Ramos (cell line): ENCODE measurements at regions not wholly inside any gene's neighbourhood (a gene's known extent, or its start where the extent isn't known, plus 50 kb on each side); places are given as distances from the start of the nearest gene placed in this dataset.
"Not testable (repeated sequence)": the region's sequence is repeated elsewhere in the genome, so short reads cannot be mapped to it uniquely, and the experiment has no call there.

Experiments
- in situ Hi-C: fragments of 300-500 bp; cut with MboI; formaldehyde crosslinking; loops from one replicate; pipeline ENCODE4 v1.14.3; 2022; ENCODE audit warnings: low sequenced_read_pairs; ENCODE audit not compliant: unreplicated experiment

- in situ Hi-C loops, result no loop called here
These were observed 197.4 kb downstream of the UQCRFS1 start for GRCh38 chr19:29015569-29015968.

- in situ Hi-C loops, result no loop called here
These were observed 198.0 kb downstream of the UQCRFS1 start for GRCh38 chr19:29014857-29015436.

- in situ Hi-C loops, result no loop called here
These were observed 199.0 kb downstream of the UQCRFS1 start for GRCh38 chr19:29013988-29014387.

- in situ Hi-C loops, result no loop called here
These were observed 199.6 kb downstream of the UQCRFS1 start for GRCh38 chr19:29013325-29013724.

- in situ Hi-C loops, result no loop called here
These were observed 200.5 kb downstream of the UQCRFS1 start for GRCh38 chr19:29012457-29012856.

GRCh38 chr19:29010276-29010675 lies 202.7 kb downstream of the UQCRFS1 start:
- in situ Hi-C loops, result no loop called here

GRCh38 chr19:29006057-29006735 lies 206.8 kb downstream of the UQCRFS1 start:
- in situ Hi-C loops, result no loop called here

- in situ Hi-C loops, result no loop called here
These were observed 208.2 kb downstream of the UQCRFS1 start for GRCh38 chr19:29004796-29005195.

- in situ Hi-C loops, result no loop called here
These were observed 209.1 kb downstream of the UQCRFS1 start for GRCh38 chr19:29003641-29004409.

GRCh38 chr19:29002336-29002735 lies 210.6 kb downstream of the UQCRFS1 start:
- in situ Hi-C loops, result no loop called here

- in situ Hi-C loops, result no loop called here
These were observed 211.2 kb downstream of the UQCRFS1 start for GRCh38 chr19:29001597-29002245.

GRCh38 chr19:29001141-29001581 lies 211.8 kb downstream of the UQCRFS1 start:
- in situ Hi-C loops, result no loop called here

GRCh38 chr19:28999724-29000433 lies 213.1 kb downstream of the UQCRFS1 start:
- in situ Hi-C loops, result no loop called here

- in situ Hi-C loops, result no loop called here
These were observed 214.0 kb downstream of the UQCRFS1 start for GRCh38 chr19:28998974-28999373.

- in situ Hi-C loops, result not testable (repeated sequence)
These were observed 215.1 kb downstream of the UQCRFS1 start for GRCh38 chr19:28997866-28998265.

GRCh38 chr19:28990522-28990921 lies 222.4 kb downstream of the UQCRFS1 start:
- in situ Hi-C loops, result no loop called here

- in situ Hi-C loops, result no loop called here
These were observed 223.2 kb downstream of the UQCRFS1 start for GRCh38 chr19:28989739-28990138.

- in situ Hi-C loops, result no loop called here
These were observed 224.9 kb downstream of the UQCRFS1 start for GRCh38 chr19:28988066-28988465.

- in situ Hi-C loops, result no loop called here
These were observed 225.8 kb downstream of the UQCRFS1 start for GRCh38 chr19:28987177-28987576.

GRCh38 chr19:28985201-28985600 lies 227.8 kb downstream of the UQCRFS1 start:
- in situ Hi-C loops, result no loop called here
